OCI-LY3 (cell line): ENCODE measurements at regions not wholly inside any gene's neighbourhood (a gene's known extent, or its start where the extent isn't known, plus 50 kb on each side); places are given as distances from the start of the nearest gene placed in this dataset.

ENCODE experiments used
- H2AFZ ChIP-seq: fragments of 200-600, 300-600 bp; shearing (Covaris generic); 2 replicates; pipeline ENCODE4 v1.6.0; 2014; ENCODE audit warnings: antibody characterized with exemption, low read depth, low read length
- H3K27ac ChIP-seq: fragments of 200-600, 300-600 bp; sonication (generic); 2 replicates; pipeline ENCODE4 v1.5.1; 2014; ENCODE audit warnings: mild to moderate bottlenecking, low read length, moderate library complexity, mixed read lengths
- H3K27me3 ChIP-seq: fragments of 200-600, 300-600 bp; sonication (generic); 2 replicates; pipeline ENCODE4 v1.6.1; 2014; ENCODE audit warnings: low read depth, low read length, mixed read lengths
- H3K36me3 ChIP-seq: fragments of 200-600, 300-600 bp; sonication (generic); replicated peaks from 2 replicates; pipeline ENCODE3; 2014; ENCODE audit warnings: low read depth, low read length, mixed read lengths
- H3K4me1 ChIP-seq: fragments of 300-600, 200-600 bp; sonication (generic); 2 replicates; pipeline ENCODE4 v1.6.1; 2014; ENCODE audit warnings: low read length, mixed read lengths
- H3K4me2 ChIP-seq: fragments of 200-600, 300-600 bp; sonication (generic); 2 replicates; pipeline ENCODE4 v1.6.1; 2014; ENCODE audit warnings: low read length, mixed read lengths
- H3K4me3 ChIP-seq: fragments of 300-600, 200-600 bp; sonication (generic); 2 replicates; pipeline ENCODE4 v1.5.1; 2014; ENCODE audit warnings: antibody characterized with exemption, mild to moderate bottlenecking, low read length, moderate library complexity
- H3K79me2 ChIP-seq: fragments of 300-600, 200-600 bp; shearing (Covaris generic); 2 replicates; pipeline ENCODE4 v1.6.1; 2014; ENCODE audit warnings: mild to moderate bottlenecking, low read length, mixed read lengths
- H3K9ac ChIP-seq: fragments of 300-600, 200-600 bp; shearing (Covaris generic); 2 replicates; pipeline ENCODE4 v1.6.0; 2014; ENCODE audit warnings: mild to moderate bottlenecking, low read length, moderate library complexity
- H3K9me3 ChIP-seq: fragments of 200-600, 300-600 bp; shearing (Covaris generic); 2 replicates; pipeline ENCODE4 v1.6.1; 2014; ENCODE audit warnings: low read length, mixed read lengths; ENCODE audit not compliant: insufficient read depth
- H4K20me1 ChIP-seq: fragments of 200-600, 300-600 bp; sonication (generic); 2 replicates; pipeline ENCODE4 v1.6.1; 2016; ENCODE audit warnings: low read length, mixed read lengths; ENCODE audit not compliant: insufficient read depth
- EZH2phosphoT487 ChIP-seq: fragments of 200-600 bp; shearing (Covaris generic); IDR thresholded peaks from 2 replicates; pipeline ENCODE4 v1.6.1; 2018; ENCODE audit warnings: antibody characterized with exemption, mixed run types, low read depth
- TF ChIP-seq, protein P1 (sequence below): fragments of 200-600, 300-600 bp; sonication (generic); IDR thresholded peaks from 2 replicates; pipeline ENCODE4 v1.5.1; 2014; ENCODE audit warnings: antibody characterized with exemption, low read length, low read depth

DNA sequence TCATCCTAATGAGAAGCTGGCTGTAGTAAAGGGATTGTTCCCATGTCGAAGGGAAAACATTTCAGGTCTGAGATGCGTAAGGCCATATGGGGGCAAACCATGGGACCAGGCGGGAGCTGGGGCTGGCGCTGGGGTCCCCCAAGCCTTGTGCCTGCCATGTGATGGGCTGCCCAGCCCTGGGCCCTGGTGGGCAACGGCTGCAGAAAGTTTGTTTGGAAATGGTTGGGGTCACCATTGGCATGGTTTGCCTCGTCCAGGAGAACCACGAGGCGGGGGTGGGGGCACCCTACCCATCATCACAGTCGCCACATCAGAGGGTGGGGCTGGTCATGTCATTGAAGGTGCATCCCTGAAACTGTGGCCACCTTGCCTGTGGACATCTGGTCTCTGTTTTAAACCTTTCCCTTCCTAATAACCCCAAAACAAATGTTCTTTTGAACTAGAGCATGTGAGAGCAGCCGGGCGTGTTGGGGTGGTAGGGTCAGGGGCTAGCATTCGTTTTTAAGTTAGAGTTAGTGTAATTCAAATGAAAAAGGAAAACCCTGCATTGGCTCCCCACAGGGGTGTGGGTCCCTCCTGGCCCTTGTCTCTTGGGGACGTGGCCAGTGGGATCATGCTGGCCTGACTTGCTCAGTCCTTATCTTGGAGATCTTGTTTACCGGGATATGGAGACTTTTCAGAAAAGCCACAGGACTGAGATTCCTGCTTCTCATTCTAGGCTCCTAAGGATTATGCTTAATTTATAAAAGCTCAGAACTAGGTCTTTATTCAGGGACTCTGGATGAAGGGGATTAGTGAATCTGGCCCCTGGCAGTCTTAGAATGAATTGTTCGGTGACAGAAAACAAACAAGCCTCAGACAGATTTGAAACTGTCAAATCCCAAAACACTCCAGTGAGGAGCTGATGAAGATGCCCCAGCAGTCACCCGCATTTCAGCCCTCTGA is 98.5 kb downstream of the CTTN start:
- H3K27me3 ChIP-seq, result peaks cover 10% of the 10 kb centered on the region; the same call in 1 of the 2 replicates
- H3K27ac ChIP-seq, result no peak overlapping the region
- H3K9me3 ChIP-seq, result no peaks in the 10 kb centered on the region
- H3K36me3 ChIP-seq, result no peaks in the 10 kb centered on the region
- TF ChIP-seq EZH2phosphoT487, result no peak
- TF ChIP-seq, protein P1, sequence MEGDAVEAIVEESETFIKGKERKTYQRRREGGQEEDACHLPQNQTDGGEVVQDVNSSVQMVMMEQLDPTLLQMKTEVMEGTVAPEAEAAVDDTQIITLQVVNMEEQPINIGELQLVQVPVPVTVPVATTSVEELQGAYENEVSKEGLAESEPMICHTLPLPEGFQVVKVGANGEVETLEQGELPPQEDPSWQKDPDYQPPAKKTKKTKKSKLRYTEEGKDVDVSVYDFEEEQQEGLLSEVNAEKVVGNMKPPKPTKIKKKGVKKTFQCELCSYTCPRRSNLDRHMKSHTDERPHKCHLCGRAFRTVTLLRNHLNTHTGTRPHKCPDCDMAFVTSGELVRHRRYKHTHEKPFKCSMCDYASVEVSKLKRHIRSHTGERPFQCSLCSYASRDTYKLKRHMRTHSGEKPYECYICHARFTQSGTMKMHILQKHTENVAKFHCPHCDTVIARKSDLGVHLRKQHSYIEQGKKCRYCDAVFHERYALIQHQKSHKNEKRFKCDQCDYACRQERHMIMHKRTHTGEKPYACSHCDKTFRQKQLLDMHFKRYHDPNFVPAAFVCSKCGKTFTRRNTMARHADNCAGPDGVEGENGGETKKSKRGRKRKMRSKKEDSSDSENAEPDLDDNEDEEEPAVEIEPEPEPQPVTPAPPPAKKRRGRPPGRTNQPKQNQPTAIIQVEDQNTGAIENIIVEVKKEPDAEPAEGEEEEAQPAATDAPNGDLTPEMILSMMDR, result no peak
- no peak overlapping the region for H3K9ac ChIP-seq
- H3K4me3 ChIP-seq, result no peak overlapping the region
- no peak overlapping the region for H2AFZ ChIP-seq
- no peaks in the 10 kb centered on the region for H3K79me2 ChIP-seq
- no peaks in the 10 kb centered on the region for H4K20me1 ChIP-seq
- no peak overlapping the region for H3K4me2 ChIP-seq
- H3K4me1 ChIP-seq, result no peaks in the 10 kb centered on the region

DNA sequence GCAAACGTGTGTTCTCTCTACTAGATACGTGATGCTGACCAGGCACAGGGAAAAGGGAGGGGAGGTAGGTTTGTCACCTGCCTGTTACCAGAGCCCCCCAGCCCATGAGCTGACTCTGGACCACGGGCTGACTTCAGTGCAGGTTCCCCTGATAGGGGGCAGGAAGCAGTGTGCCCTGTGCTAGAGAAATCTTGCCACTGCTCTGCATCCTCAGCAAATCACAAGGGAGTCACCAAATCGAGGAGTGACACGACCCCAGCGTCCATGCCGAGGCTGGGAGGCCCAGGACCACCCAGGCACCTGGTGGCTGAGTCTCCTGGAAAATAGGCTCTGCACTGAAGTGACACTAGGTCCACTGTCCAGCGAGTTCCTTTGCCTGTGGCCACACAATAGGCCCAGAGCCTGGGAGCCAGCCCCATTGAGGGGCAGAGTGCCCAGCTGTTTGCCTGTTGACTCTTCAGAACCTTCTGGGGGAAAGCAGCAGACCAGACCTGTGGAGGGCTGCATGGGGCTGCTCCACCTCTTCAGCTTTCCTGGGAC is 99.3 kb downstream of the CTTN start:
- no peak for TF ChIP-seq EZH2phosphoT487
- TF ChIP-seq, protein P1, result no peak
- peaks cover 10% of the 10 kb centered on the region; the same call in 1 of the 2 replicates for H3K27me3 ChIP-seq

DNA sequence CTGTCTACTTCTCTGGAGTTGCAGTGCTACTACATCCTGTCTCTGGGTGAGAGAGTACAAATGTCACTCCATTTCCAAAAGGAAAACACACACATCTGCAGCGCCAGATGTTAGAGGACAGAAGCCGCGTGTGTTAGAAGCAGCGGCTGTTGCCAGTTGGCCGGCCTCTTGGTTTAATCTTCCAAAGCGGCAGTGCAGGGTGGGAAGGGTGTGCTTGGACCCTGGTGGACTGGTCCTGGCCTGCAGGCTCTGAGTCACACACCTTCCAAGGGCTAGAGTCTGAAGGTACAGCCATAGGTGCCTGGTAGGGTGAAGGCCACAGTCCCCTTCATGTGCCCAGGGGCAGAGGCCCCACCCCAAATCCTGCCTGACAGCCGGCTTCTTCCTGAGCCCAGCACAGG is 99.8 kb downstream of the CTTN start:
- Histone ChIP-seq H3K27me3 (peaks cover 10% of the 10 kb centered on the region; the same call in 1 of the 2 replicates), H3K79me2 (no peaks in the 10 kb centered on the region), H4K20me1 (no peaks in the 10 kb centered on the region), H3K4me1 (no peaks in the 10 kb centered on the region), H3K9ac (no peak overlapping the region), H3K4me2 (no peak overlapping the region), H3K27ac (no peak overlapping the region), H3K4me3 (no peak overlapping the region), H2AFZ (no peak overlapping the region), H3K36me3 (no peaks in the 10 kb centered on the region), H3K9me3 (no peaks in the 10 kb centered on the region)
- TF ChIP-seq EZH2phosphoT487, result no peak
- TF ChIP-seq, protein P1, result no peak

More for the DNA sequence above, 99.3 kb downstream of the CTTN start:
- Histone ChIP-seq H3K36me3 (no peaks in the 10 kb centered on the region), H3K9me3 (no peaks in the 10 kb centered on the region), H4K20me1 (no peaks in the 10 kb centered on the region), H3K4me2 (no peak overlapping the region), H2AFZ (no peak overlapping the region), H3K79me2 (no peaks in the 10 kb centered on the region), H3K4me1 (no peaks in the 10 kb centered on the region), H3K9ac (no peak overlapping the region), H3K4me3 (no peak overlapping the region), H3K27ac (no peak overlapping the region)

DNA sequence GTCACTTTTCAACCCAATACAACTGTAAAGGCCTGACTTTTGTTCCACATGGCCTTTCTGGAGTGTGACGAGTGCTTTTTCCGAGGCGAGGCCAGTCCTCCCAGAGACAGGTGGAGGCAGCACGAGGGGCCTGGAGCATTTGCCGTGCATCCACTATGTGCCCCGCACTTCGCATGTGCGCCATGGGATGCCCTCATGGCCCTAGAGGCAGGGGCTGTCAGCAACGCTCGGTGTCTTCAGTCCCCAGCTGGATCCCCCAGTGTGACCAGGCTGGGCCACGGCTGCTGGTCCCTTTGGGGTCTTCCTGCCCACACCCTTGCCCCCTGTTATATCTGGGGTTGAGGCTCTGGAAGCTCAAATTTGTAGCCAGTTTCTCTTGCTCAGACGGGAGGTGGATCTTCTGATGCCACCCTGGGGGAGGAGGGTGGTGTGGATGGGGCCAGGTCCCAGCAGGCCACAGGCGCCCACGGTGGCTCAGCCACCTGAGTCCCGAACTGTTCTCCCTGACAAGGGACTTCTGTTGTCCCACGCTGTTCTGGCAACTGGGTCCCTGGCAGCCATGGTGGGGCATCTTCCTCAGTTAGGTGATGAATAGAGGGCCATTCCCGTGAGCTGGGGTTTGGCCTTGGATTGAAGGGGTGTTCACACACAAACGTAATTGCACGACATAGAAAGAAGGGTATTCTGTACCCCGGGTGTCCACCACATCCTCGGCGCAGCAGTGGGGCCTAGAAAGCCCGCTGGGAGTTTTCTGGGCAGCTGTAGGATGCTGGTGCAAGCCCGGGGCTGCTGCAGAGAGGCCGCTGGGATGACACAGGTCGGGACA is 100.9 kb downstream of the CTTN start:
- TF ChIP-seq EZH2phosphoT487, result no peak
- TF ChIP-seq, protein P1, result no peak
- Histone ChIP-seq H3K4me2 (no peak overlapping the region), H3K4me1 (peaks cover 7% of the 10 kb centered on the region), H3K9ac (no peak overlapping the region), H3K27me3 (peaks cover 10% of the 10 kb centered on the region; the same call in 1 of the 2 replicates), H2AFZ (no peak overlapping the region), H3K27ac (no peak overlapping the region), H3K79me2 (no peaks in the 10 kb centered on the region), H3K36me3 (no peaks in the 10 kb centered on the region), H3K4me3 (no peak overlapping the region), H4K20me1 (no peaks in the 10 kb centered on the region), H3K9me3 (no peaks in the 10 kb centered on the region)
